A673 (cell line): ENCODE measurements at regions not wholly inside any gene's neighbourhood (a gene's known extent, or its start where the extent isn't known, plus 50 kb on each side); places are given as distances from the start of the nearest gene placed in this dataset.

ENCODE experiments used
- CTCF ChIP-seq: fragments of 300-800, 200-600 bp; sonication (generic); conservative IDR thresholded peaks from 2 replicates; pipeline ENCODE4 v1.5.1; 2017; ENCODE audit warnings: low read depth, mild to moderate bottlenecking, antibody characterized with exemption, low read length, moderate library complexity, mixed read lengths
- EZH2 ChIP-seq: fragments of 200-600 bp; sonication (generic); IDR thresholded peaks from 2 replicates; pipeline ENCODE4 v1.6.1; 2017; ENCODE audit warnings: borderline replicate concordance, low read depth, mild to moderate bottlenecking, mixed read lengths, antibody characterized with exemption, low read length; ENCODE audit not compliant: poor library complexity, severe bottlenecking

- no peak for TF ChIP-seq CTCF
- no peak for TF ChIP-seq EZH2
These were observed 60.5 kb upstream of the CSF1 start for GRCh38 chr1:109850194-109850593.
